ENCODE measurements at regions not wholly inside any gene's neighbourhood (a gene's known extent, or its start where the extent isn't known, plus 50 kb on each side); places are given as distances from the start of the nearest gene placed in this dataset.
"Not testable (repeated sequence)": the region's sequence is repeated elsewhere in the genome, so short reads cannot be mapped to it uniquely, and the experiment has no call there.

GRCh38 chr4:11685481-11685880 is 256.8 kb upstream of the HS3ST1 start:
- DNase-seq (ENCODE audit: low read depth in 2 of 3, low spot score in 1 of 3), result no peak

GRCh38 chr4:11675051-11675800 is 246.5 kb upstream of the HS3ST1 start:
- DNase-seq (ENCODE audit: low read depth in 2 of 3, low spot score in 1 of 3), result no peak

GRCh38 chr4:11670304-11670703 is 241.6 kb upstream of the HS3ST1 start:
- no peak for DNase-seq (ENCODE audit: low read depth in 2 of 3, low spot score in 1 of 3)

- no peak for DNase-seq (ENCODE audit: low read depth in 2 of 3, low spot score in 1 of 3)
Observed at GRCh38 chr4:11669156-11669555, 240.5 kb upstream of the HS3ST1 start.

GRCh38 chr4:11663114-11663513 is 234.4 kb upstream of the HS3ST1 start:
- DNase-seq (ENCODE audit: low read depth in 2 of 3, low spot score in 1 of 3), result no peak

- DNase-seq (ENCODE audit: low read depth in 2 of 3, low spot score in 1 of 3), result no peak
Observed at GRCh38 chr4:11650801-11651596, 222.3 kb upstream of the HS3ST1 start.

- no peak for DNase-seq (ENCODE audit: low read depth in 2 of 3, low spot score in 1 of 3)
Observed at GRCh38 chr4:11647433-11647832, 218.7 kb upstream of the HS3ST1 start.

GRCh38 chr4:11643081-11643480 is 214.4 kb upstream of the HS3ST1 start:
- not testable (repeated sequence) for DNase-seq (ENCODE audit: low read depth in 2 of 3, low spot score in 1 of 3)

- no peak for DNase-seq (ENCODE audit: low read depth in 2 of 3, low spot score in 1 of 3)
Observed at GRCh38 chr4:11640584-11640983, 211.9 kb upstream of the HS3ST1 start.

- DNase-seq (ENCODE audit: low read depth in 2 of 3, low spot score in 1 of 3), result no peak
Observed at GRCh38 chr4:11636551-11636950, 207.9 kb upstream of the HS3ST1 start.

- DNase-seq (ENCODE audit: low read depth in 2 of 3, low spot score in 1 of 3), result no peak
Observed at GRCh38 chr4:11636031-11636430, 207.3 kb upstream of the HS3ST1 start.

GRCh38 chr4:11635342-11635741 is 206.6 kb upstream of the HS3ST1 start:
- DNase-seq (ENCODE audit: low read depth in 2 of 3, low spot score in 1 of 3), result no peak

- no peak for DNase-seq (ENCODE audit: low read depth in 2 of 3, low spot score in 1 of 3)
Observed at GRCh38 chr4:11634283-11634682, 205.6 kb upstream of the HS3ST1 start.

GRCh38 chr4:11633430-11633829 is 204.7 kb upstream of the HS3ST1 start:
- DNase-seq (ENCODE audit: low read depth in 2 of 3, low spot score in 1 of 3), result no peak

GRCh38 chr4:11632483-11632882 is 203.8 kb upstream of the HS3ST1 start:
- DNase-seq (ENCODE audit: low read depth in 2 of 3, low spot score in 1 of 3), result no peak

GRCh38 chr4:11632025-11632424 is 203.3 kb upstream of the HS3ST1 start:
- DNase-seq (ENCODE audit: low read depth in 2 of 3, low spot score in 1 of 3), result no peak

GRCh38 chr4:11631416-11631815 is 202.7 kb upstream of the HS3ST1 start:
- no peak for DNase-seq (ENCODE audit: low read depth in 2 of 3, low spot score in 1 of 3)

GRCh38 chr4:11628093-11628725 is 199.5 kb upstream of the HS3ST1 start:
- no peak for DNase-seq (ENCODE audit: low read depth in 2 of 3, low spot score in 1 of 3)

- DNase-seq (ENCODE audit: low read depth in 2 of 3, low spot score in 1 of 3), result no peak
Observed at GRCh38 chr4:11626066-11626465, 197.4 kb upstream of the HS3ST1 start.

- no peak for DNase-seq (ENCODE audit: low read depth in 2 of 3, low spot score in 1 of 3)
Observed at GRCh38 chr4:11625211-11625610, 196.5 kb upstream of the HS3ST1 start.

GRCh38 chr4:11624370-11624769 is 195.7 kb upstream of the HS3ST1 start:
- DNase-seq (ENCODE audit: low read depth in 2 of 3, low spot score in 1 of 3), result no peak

- no peak for DNase-seq (ENCODE audit: low read depth in 2 of 3, low spot score in 1 of 3)
Observed at GRCh38 chr4:11623726-11624037, 195.0 kb upstream of the HS3ST1 start.

Measured in stimulated activated CD4-positive, alpha-beta T cell treated with anti-CD3 and anti-CD28 coated beads, Interleukin-12 subunit alpha, Interleukin-12 subunit beta, amount 100 ng/mL, for 48 hours (primary cell).